Peyer's patch (tissue), 4 donors: ENCODE measurements at regions not wholly inside any gene's neighbourhood (a gene's known extent, or its start where the extent isn't known, plus 50 kb on each side); places are given as distances from the start of the nearest gene placed in this dataset.

ENCODE experiments used
- POLR2A ChIP-seq, 2 donors: fragments of 450-650 bp; IDR thresholded peaks; one replicate each; pipeline ENCODE4 v1.5.1; 2017; ENCODE audit warnings: antibody characterized with exemption in 2 of 2, mild to moderate bottlenecking in 2 of 2, moderate library complexity in 2 of 2
- TF ChIP-seq, protein P1 (sequence below), 6 experiments: fragments of 450-650 bp in 4 of 6; fragments of 200-600 bp in 2 of 6; sonication (generic) in 1 of 6; IDR thresholded peaks; one replicate each; pipeline ENCODE4 v1.5.1; 2017 to 2019; ENCODE audit warnings: antibody characterized with exemption in 6 of 6, mild to moderate bottlenecking in 3 of 6, moderate library complexity in 1 of 6

DNA sequence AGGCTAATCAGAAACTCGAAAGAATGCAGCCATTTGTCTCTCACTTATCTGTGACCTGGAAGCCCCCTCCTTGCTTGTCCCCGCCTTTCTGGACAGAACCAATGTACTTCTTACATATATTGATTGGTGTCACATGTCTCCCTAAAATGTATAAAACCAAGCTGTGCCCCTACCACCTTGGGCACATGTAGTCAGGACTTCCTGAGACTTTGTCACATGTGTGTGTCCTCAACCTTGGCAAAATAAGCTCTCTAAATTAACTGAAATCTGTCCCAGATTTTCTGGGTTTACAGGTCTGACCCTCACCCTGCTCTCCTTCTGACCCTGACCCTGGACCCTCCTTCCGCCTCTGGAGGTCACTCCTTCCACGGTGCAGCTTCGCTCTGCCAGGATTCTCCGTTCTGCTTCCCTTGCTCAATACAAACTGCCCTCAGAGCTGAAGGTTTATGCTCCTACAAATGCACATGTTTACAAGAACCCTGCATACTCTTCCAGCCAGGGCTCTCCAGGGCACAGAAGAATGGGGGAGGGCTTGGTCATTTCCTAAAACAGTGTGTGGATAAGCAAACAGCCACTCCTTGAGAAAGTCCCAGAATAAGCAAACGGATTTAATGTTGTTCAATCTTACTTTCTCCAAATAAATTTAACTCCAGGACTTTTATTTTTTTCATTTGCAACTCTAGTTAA, 160.5 kb downstream of the ACTL8 start:
- no peak for TF ChIP-seq POLR2A (IDR thresholded peaks at IDR 0.05)
- TF ChIP-seq, protein P1, sequence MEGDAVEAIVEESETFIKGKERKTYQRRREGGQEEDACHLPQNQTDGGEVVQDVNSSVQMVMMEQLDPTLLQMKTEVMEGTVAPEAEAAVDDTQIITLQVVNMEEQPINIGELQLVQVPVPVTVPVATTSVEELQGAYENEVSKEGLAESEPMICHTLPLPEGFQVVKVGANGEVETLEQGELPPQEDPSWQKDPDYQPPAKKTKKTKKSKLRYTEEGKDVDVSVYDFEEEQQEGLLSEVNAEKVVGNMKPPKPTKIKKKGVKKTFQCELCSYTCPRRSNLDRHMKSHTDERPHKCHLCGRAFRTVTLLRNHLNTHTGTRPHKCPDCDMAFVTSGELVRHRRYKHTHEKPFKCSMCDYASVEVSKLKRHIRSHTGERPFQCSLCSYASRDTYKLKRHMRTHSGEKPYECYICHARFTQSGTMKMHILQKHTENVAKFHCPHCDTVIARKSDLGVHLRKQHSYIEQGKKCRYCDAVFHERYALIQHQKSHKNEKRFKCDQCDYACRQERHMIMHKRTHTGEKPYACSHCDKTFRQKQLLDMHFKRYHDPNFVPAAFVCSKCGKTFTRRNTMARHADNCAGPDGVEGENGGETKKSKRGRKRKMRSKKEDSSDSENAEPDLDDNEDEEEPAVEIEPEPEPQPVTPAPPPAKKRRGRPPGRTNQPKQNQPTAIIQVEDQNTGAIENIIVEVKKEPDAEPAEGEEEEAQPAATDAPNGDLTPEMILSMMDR (IDR thresholded peaks at IDR 0.05), result no peak
